Dermis blood vessel endothelial cell (primary cell): ENCODE measurements at regions not wholly inside any gene's neighbourhood (a gene's known extent, or its start where the extent isn't known, plus 50 kb on each side); places are given as distances from the start of the nearest gene placed in this dataset.

Experiments used
- DNase-seq: peaks from one replicate; pipeline ENCODE4 v3.0.0; 2010

GRCh38 chr9:126127591-126127990 lies 199.0 kb upstream of the MVB12B start:
- DNase-seq = no peak

- no peak for DNase-seq
Measured at GRCh38 chr9:126128494-126129142, 198.0 kb upstream of the MVB12B start.

- no peak for DNase-seq
Measured at GRCh38 chr9:126131066-126132010, 195.3 kb upstream of the MVB12B start.

GRCh38 chr9:126132746-126133145 lies 193.9 kb upstream of the MVB12B start:
- no peak for DNase-seq

- DNase-seq = no peak
Measured at GRCh38 chr9:126144196-126144595, 182.4 kb upstream of the MVB12B start.

GRCh38 chr9:126144603-126145456 lies 181.8 kb upstream of the MVB12B start:
- no peak for DNase-seq

- no peak for DNase-seq
Measured at GRCh38 chr9:126145887-126146253, 180.8 kb upstream of the MVB12B start.

GRCh38 chr9:126146254-126147145 lies 180.1 kb upstream of the MVB12B start:
- DNase-seq = peak; percentile 78

GRCh38 chr9:126147186-126147935 lies 179.3 kb upstream of the MVB12B start:
- no peak for DNase-seq

GRCh38 chr9:126147936-126148870 lies 178.4 kb upstream of the MVB12B start:
- no peak for DNase-seq

GRCh38 chr9:126148994-126149393 lies 177.6 kb upstream of the MVB12B start:
- DNase-seq = no peak

- DNase-seq = no peak
Measured at GRCh38 chr9:126149661-126150060, 177.0 kb upstream of the MVB12B start.

- no peak for DNase-seq
Measured at GRCh38 chr9:126150411-126151030, 176.1 kb upstream of the MVB12B start.

GRCh38 chr9:126151031-126151685 lies 175.5 kb upstream of the MVB12B start:
- no peak for DNase-seq

GRCh38 chr9:126151686-126152134 lies 174.9 kb upstream of the MVB12B start:
- no peak for DNase-seq

GRCh38 chr9:126152622-126153362 lies 173.8 kb upstream of the MVB12B start:
- DNase-seq = no peak

- no peak for DNase-seq
Measured at GRCh38 chr9:126153382-126153781, 173.2 kb upstream of the MVB12B start.

- no peak for DNase-seq
Measured at GRCh38 chr9:126154182-126154827, 172.3 kb upstream of the MVB12B start.
